ENCODE measurements at regions not wholly inside any gene's neighbourhood (a gene's known extent, or its start where the extent isn't known, plus 50 kb on each side); places are given as distances from the start of the nearest gene placed in this dataset.

DNA sequence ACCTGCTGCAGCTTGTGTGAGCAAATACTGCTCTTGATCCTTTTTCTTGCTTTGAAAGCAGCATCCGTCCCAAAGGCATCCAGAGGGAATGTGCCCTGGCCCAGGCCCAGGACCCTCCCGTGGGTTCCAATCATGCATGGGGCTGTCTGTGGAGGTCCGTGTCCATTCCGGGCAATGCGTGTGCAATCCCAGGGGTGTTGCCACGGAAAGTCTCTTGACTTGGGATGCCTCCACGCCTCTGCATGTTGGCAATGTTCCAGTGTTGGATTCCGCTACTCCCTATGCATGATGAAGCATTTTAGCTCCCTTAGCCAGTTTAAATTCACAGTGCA lies 105.7 kb downstream of the SNRPN start:
- H3K4me3 Mint-ChIP-seq = no peak overlapping the region
- no peak overlapping the region for H3K27ac Mint-ChIP-seq
- peaks cover 100% of the 10 kb centered on the region for H3K36me3 Mint-ChIP-seq (ENCODE audit: low read depth)
- TF ChIP-seq, protein P1, sequence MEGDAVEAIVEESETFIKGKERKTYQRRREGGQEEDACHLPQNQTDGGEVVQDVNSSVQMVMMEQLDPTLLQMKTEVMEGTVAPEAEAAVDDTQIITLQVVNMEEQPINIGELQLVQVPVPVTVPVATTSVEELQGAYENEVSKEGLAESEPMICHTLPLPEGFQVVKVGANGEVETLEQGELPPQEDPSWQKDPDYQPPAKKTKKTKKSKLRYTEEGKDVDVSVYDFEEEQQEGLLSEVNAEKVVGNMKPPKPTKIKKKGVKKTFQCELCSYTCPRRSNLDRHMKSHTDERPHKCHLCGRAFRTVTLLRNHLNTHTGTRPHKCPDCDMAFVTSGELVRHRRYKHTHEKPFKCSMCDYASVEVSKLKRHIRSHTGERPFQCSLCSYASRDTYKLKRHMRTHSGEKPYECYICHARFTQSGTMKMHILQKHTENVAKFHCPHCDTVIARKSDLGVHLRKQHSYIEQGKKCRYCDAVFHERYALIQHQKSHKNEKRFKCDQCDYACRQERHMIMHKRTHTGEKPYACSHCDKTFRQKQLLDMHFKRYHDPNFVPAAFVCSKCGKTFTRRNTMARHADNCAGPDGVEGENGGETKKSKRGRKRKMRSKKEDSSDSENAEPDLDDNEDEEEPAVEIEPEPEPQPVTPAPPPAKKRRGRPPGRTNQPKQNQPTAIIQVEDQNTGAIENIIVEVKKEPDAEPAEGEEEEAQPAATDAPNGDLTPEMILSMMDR (IDR thresholded peaks at IDR 0.05) = no peak
- no peaks in the 10 kb centered on the region for H3K4me1 Mint-ChIP-seq (ENCODE audit: low read depth)
- H3K9me3 Mint-ChIP-seq = peaks cover 100% of the 10 kb centered on the region
- peaks cover 15% of the 10 kb centered on the region for H3K27me3 Mint-ChIP-seq (ENCODE audit: insufficient read depth)
- DNase-seq = no peak

DNA sequence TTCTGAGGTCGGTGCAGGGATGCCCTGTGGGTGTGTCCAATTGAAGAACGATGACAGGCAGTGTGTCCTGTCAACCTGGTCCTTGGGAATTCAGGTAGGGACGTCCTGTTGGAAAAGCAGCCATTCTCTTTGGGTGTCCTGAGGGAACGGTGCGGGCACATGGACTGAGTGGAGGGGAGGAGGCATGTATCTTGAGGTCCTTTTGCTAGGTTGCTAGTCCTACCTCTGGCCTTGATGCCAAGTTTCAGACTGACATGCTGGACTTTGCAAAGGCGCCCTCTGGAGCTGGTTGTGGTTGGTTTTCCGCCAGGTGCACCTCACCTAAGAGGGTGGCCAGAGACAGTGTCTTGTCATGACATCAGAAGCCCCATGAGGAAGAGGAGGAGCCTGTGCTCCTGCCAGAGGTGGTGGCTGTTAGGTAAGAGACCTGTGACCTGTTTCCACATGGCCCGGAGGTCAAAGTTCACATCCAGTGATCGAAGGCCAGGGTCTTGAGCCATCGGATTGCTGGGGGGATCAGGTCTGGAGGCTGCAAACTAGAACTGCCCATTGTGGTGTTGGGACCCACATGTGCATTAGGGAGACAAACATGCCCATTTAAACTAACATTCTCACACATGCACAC lies 106.3 kb downstream of the SNRPN start:
- Mint-ChIP-seq H3K9me3 (peaks cover 100% of the 10 kb centered on the region), H3K27me3 (ENCODE audit: insufficient read depth) (peaks cover 13% of the 10 kb centered on the region), H3K4me3 (no peak overlapping the region), H3K27ac (no peak overlapping the region), H3K4me1 (ENCODE audit: low read depth) (no peaks in the 10 kb centered on the region), H3K36me3 (ENCODE audit: low read depth) (peaks cover 100% of the 10 kb centered on the region)
- TF ChIP-seq, protein P1 (IDR thresholded peaks at IDR 0.05) = no peak
- DNase-seq = no peak

- no peak for DNase-seq
- H3K36me3 Mint-ChIP-seq (ENCODE audit: low read depth) = peaks cover 100% of the 10 kb centered on the region
- peak overlapping the region; percentile 24; the same call in 1 of the 2 replicates for H3K4me3 Mint-ChIP-seq
- H3K4me1 Mint-ChIP-seq (ENCODE audit: low read depth) = no peaks in the 10 kb centered on the region
- no peak overlapping the region for H3K27ac Mint-ChIP-seq
- peaks cover 10% of the 10 kb centered on the region; the same call in 1 of the 2 replicates for H3K27me3 Mint-ChIP-seq (ENCODE audit: insufficient read depth)
- peaks cover 100% of the 10 kb centered on the region for H3K9me3 Mint-ChIP-seq
- TF ChIP-seq, protein P1 (IDR thresholded peaks at IDR 0.05) = no peak
These were observed 107.2 kb downstream of the SNRPN start for GRCh38 chr15:25061808-25062550.

DNA sequence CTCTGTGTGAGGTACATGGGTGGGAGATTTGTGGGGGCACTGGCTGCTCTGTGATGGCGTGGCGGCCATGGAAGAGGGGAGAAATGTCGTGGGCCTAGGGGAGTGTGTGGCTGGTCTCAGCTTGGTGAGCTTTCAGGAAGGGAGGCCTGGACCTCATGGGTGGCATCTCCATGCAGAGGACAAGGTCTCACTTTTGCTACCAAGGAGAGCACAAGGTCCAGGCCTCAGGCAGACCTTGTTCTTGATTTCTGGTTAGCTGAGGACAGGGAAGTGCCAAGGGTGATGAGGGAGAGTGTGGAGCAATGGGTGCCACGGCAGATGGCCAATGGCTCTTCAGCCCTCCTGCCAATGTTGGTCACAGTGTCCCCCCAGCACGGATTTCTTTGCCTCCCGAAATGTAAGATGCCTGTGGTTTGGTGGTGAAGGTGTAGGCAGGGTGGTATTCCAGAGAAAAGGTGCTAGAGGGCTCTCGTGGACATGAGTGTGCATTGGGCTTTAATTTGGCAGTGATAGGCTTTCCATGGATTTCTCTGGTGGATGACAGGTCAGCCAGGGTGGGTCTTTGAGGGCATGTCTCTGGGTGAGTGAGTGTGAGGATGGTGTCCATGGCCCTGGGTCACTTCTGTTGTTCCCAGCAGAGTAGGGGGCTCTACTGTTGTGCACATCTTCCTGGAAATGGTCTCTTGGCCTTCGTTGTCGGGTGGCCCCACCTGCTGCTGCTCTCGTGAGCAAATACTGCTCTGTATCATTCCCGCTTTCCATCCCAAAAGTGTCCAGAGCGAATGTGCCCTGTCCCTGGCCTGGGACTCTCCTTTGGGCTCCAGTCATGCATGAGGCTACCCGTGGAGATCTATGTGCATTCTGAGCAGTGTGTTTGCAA lies 108.0 kb downstream of the SNRPN start:
- no peak overlapping the region for H3K27ac Mint-ChIP-seq
- DNase-seq = no peak
- no peaks in the 10 kb centered on the region for H3K4me1 Mint-ChIP-seq (ENCODE audit: low read depth)
- peak overlapping the region; percentile 24; the same call in 1 of the 2 replicates for H3K4me3 Mint-ChIP-seq
- H3K36me3 Mint-ChIP-seq (ENCODE audit: low read depth) = peaks cover 100% of the 10 kb centered on the region
- peaks cover 8% of the 10 kb centered on the region for H3K27me3 Mint-ChIP-seq (ENCODE audit: insufficient read depth)
- peaks cover 100% of the 10 kb centered on the region for H3K9me3 Mint-ChIP-seq
- TF ChIP-seq, protein P1 (IDR thresholded peaks at IDR 0.05) = no peak

- Mint-ChIP-seq H3K9me3 (peaks cover 100% of the 10 kb centered on the region), H3K4me1 (ENCODE audit: low read depth) (no peaks in the 10 kb centered on the region), H3K27ac (no peak overlapping the region), H3K27me3 (ENCODE audit: insufficient read depth) (peaks cover 10% of the 10 kb centered on the region), H3K36me3 (ENCODE audit: low read depth) (peaks cover 100% of the 10 kb centered on the region), H3K4me3 (no peak overlapping the region)
- TF ChIP-seq, protein P1 (IDR thresholded peaks at IDR 0.05) = no peak
- DNase-seq = no peak
These were observed 110.5 kb downstream of the SNRPN start for GRCh38 chr15:25065286-25065685.
